HG03342 (cell line): ENCODE measurements at regions not wholly inside any gene's neighbourhood (a gene's known extent, or its start where the extent isn't known, plus 50 kb on each side); places are given as distances from the start of the nearest gene placed in this dataset.

Experiments
- ATAC-seq: cut with Tn5 transposase; IDR thresholded peaks from one replicate; pipeline ENCODE4 v1.9.1; 2021; ENCODE audit warnings: mild to moderate bottlenecking, moderate library complexity; ENCODE audit not compliant: unreplicated experiment

- ATAC-seq = no peak
Measured at GRCh38 chr11:42257534-42257933, 798.1 kb upstream of the LRRC4C start.

- no peak for ATAC-seq
Measured at GRCh38 chr11:42265072-42265471, 805.6 kb upstream of the LRRC4C start.

GRCh38 chr11:42271306-42271705 lies 811.9 kb upstream of the LRRC4C start:
- ATAC-seq = no peak

GRCh38 chr11:42273977-42274376 lies 814.5 kb upstream of the LRRC4C start:
- no peak for ATAC-seq

GRCh38 chr11:42296910-42297309 lies 837.5 kb upstream of the LRRC4C start:
- ATAC-seq = no peak

GRCh38 chr11:42299780-42300179 lies 840.3 kb upstream of the LRRC4C start:
- ATAC-seq = no peak

- ATAC-seq = no peak
Measured at GRCh38 chr11:42301777-42302176, 842.3 kb upstream of the LRRC4C start.

- ATAC-seq = no peak
Measured at GRCh38 chr11:42311514-42311913, 852.1 kb upstream of the LRRC4C start.

GRCh38 chr11:42311944-42312343 lies 852.5 kb upstream of the LRRC4C start:
- no peak for ATAC-seq

- no peak for ATAC-seq
Measured at GRCh38 chr11:42315267-42315666, 855.8 kb upstream of the LRRC4C start.

- no peak for ATAC-seq
Measured at GRCh38 chr11:42315846-42316245, 856.4 kb upstream of the LRRC4C start.

GRCh38 chr11:42319921-42320320 lies 860.5 kb upstream of the LRRC4C start:
- ATAC-seq = no peak

GRCh38 chr11:42329929-42330565 lies 870.6 kb upstream of the LRRC4C start:
- no peak for ATAC-seq

- ATAC-seq = no peak
Measured at GRCh38 chr11:42337786-42338455, 878.5 kb upstream of the LRRC4C start.

GRCh38 chr11:42344204-42344792 lies 884.8 kb upstream of the LRRC4C start:
- no peak for ATAC-seq

GRCh38 chr11:42345933-42346332 lies 886.5 kb upstream of the LRRC4C start:
- no peak for ATAC-seq

- no peak for ATAC-seq
Measured at GRCh38 chr11:42363701-42364100, 904.2 kb upstream of the LRRC4C start.

GRCh38 chr11:42390116-42390515 lies 921.7 kb upstream of the API5 start:
- ATAC-seq = no peak

GRCh38 chr11:42397483-42397882 lies 914.3 kb upstream of the API5 start:
- ATAC-seq = no peak

GRCh38 chr11:42407341-42407740 lies 904.5 kb upstream of the API5 start:
- ATAC-seq = no peak

GRCh38 chr11:42410251-42410955 lies 901.4 kb upstream of the API5 start:
- peak; percentile 64 for ATAC-seq

- ATAC-seq = no peak
Measured at GRCh38 chr11:42412590-42412989, 899.2 kb upstream of the API5 start.
